ENCODE measurements at regions not wholly inside any gene's neighbourhood (a gene's known extent, or its start where the extent isn't known, plus 50 kb on each side); places are given as distances from the start of the nearest gene placed in this dataset.

DNA sequence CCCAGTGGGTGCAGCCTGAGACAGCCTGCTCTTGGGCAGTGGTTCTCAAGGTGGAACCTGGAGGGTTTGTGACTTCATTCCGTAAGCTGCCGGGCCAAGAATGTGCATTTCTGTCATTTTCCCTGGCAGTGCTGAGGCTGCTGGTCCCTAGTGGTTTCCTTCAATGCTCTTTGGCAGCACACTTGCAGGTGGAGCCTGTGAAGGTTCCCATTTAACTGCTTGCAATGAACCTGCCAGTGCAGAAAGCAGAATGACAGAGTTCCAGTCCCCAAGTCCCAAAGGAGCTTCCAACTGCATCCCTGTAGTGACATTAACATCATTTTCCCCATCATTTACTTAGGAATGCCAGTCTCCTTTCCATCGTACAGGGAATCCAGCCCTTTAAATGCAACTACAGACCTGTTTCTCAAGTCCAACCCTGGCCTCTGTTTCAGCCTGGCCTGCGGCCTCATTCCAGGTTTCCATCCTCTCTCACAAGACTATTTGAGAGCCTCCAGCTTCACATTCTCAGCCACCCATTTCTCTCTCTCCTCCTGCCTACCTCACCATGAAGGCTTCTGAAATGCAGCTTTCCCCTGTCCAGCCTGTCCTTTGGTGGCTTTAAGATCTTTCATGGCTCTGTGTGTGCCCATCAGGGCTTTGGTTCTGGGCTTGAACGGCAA lies 149.7 kb upstream of the GGTLC1 start:
- ChIA-PET CTCF (no interaction called here), POLR2A (ENCODE audit: unreplicated experiment) (no interaction called here)
- BruUV-seq (replicated peaks) = no TSS peak
- H3K4me1 ChIP-seq (replicated peaks; ENCODE audit: insufficient read depth) = peaks cover 56% of the 10 kb centered on the region
- H2AFZ ChIP-seq = peak overlapping the region; percentile 23; the same call in 1 of the 2 replicates
- no peaks in the 10 kb centered on the region for H3K36me3 ChIP-seq (ENCODE audit: low read depth)
- no peak overlapping the region for H3K27ac ChIP-seq
- H4K20me1 ChIP-seq (ENCODE audit: insufficient read depth) = no peaks in the 10 kb centered on the region
- no peaks in the 10 kb centered on the region for H3K79me2 ChIP-seq (ENCODE audit: low read depth)
- intact Hi-C loops (cut with micrococcal nuclease; ENCODE audit: unreplicated experiment) = no loop called here
- no peaks in the 10 kb centered on the region for H3K9me2 ChIP-seq (ENCODE audit: insufficient read depth)
- peaks cover 4% of the 10 kb centered on the region; the same call in 1 of the 2 replicates for H3K9me3 ChIP-seq (ENCODE audit: insufficient read depth, low read depth)
- H3K27me3 ChIP-seq (ENCODE audit: insufficient read depth, low read depth) = no peaks in the 10 kb centered on the region
- TF ChIP-seq CTCF (conservative IDR thresholded peaks at IDR 0.05) (no peak), EZH2 (IDR thresholded peaks at IDR 0.05; ENCODE audit: low read depth) (no peak)
- no peak overlapping the region for H3K4me3 ChIP-seq
- DNase-seq = no peak
- H3F3A ChIP-seq (ENCODE audit: insufficient read depth, low read depth) = peaks cover 24% of the 10 kb centered on the region
- peak overlapping the region; percentile 32; the same call in 1 of the 2 replicates for H3K4me2 ChIP-seq

DNA sequence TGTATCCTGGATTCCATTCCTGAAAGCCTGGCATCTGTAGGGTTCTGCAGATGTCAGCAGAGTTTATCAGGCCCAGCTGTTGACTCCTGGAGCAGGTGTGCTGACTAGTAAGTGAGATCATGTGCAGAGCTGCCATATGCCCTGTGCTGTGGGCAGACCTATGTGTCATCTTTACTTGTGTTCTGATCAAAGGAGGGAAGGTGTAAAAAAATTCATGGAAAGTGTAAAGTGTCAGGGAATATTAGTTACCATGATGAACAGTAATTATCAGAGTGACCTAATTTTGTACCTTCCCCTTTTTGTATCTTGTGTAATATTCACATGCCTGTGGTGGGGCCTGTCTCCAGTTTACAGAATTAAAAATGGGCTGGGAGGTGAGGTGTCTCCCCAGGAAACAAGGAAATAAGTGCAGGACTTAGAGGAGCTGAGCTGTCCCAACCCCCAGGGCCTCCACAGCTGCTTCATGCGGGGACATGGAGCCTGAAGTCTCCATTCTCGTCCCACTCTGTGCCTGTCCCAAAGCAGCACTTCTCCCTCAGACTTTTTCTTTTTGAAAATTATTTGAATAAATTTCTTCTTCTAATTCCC lies 148.2 kb upstream of the GGTLC1 start:
- TF ChIP-seq CTCF (conservative IDR thresholded peaks at IDR 0.05) (no peak), EZH2 (IDR thresholded peaks at IDR 0.05; ENCODE audit: low read depth) (no peak)
- H2AFZ ChIP-seq = no peak overlapping the region
- H3K4me2 ChIP-seq = peak overlapping the region; percentile 20
- no peaks in the 10 kb centered on the region for H3K9me2 ChIP-seq (ENCODE audit: insufficient read depth)
- BruUV-seq (replicated peaks) = no TSS peak
- DNase-seq = peak in 1 of 2 experiments; percentile 76
- no peak overlapping the region for H3K4me3 ChIP-seq
- no peaks in the 10 kb centered on the region for H4K20me1 ChIP-seq (ENCODE audit: insufficient read depth)
- H3F3A ChIP-seq (ENCODE audit: insufficient read depth, low read depth) = peaks cover 40% of the 10 kb centered on the region
- CTCF ChIA-PET = no interaction called here
- H3K9me3 ChIP-seq (ENCODE audit: insufficient read depth, low read depth) = peaks cover 4% of the 10 kb centered on the region; the same call in 1 of the 2 replicates
- no peaks in the 10 kb centered on the region for H3K36me3 ChIP-seq (ENCODE audit: low read depth)
- H3K27ac ChIP-seq = peak overlapping the region; percentile 29
- POLR2A ChIA-PET (ENCODE audit: unreplicated experiment) = no interaction called here
- intact Hi-C loops (cut with micrococcal nuclease; ENCODE audit: unreplicated experiment) = no loop called here
- H3K79me2 ChIP-seq (ENCODE audit: low read depth) = no peaks in the 10 kb centered on the region
- H3K27me3 ChIP-seq (ENCODE audit: insufficient read depth, low read depth) = no peaks in the 10 kb centered on the region
- H3K4me1 ChIP-seq (replicated peaks; ENCODE audit: insufficient read depth) = peaks cover 71% of the 10 kb centered on the region

GRCh38 chr20:24135781-24136180 lies 147.2 kb upstream of the GGTLC1 start:
- CTCF ChIA-PET = no interaction called here

More at GRCh38 chr20:24135781-24136180, 147.2 kb upstream of the GGTLC1 start:
- POLR2A ChIA-PET (ENCODE audit: unreplicated experiment) = no interaction called here
- Histone ChIP-seq H3K9me2 (ENCODE audit: insufficient read depth) (no peaks in the 10 kb centered on the region), H3K36me3 (ENCODE audit: low read depth) (no peaks in the 10 kb centered on the region), H2AFZ (no peak overlapping the region), H3K27ac (no peak overlapping the region), H3K4me2 (0 out of 2 replicates have a peak overlapping the region, but pooled peaks have one; percentile 6), H3F3A (ENCODE audit: insufficient read depth, low read depth) (peaks cover 48% of the 10 kb centered on the region), H3K4me1 (replicated peaks; ENCODE audit: insufficient read depth) (peaks cover 81% of the 10 kb centered on the region), H4K20me1 (ENCODE audit: insufficient read depth) (no peaks in the 10 kb centered on the region), H3K79me2 (ENCODE audit: low read depth) (no peaks in the 10 kb centered on the region), H3K9me3 (ENCODE audit: insufficient read depth, low read depth) (peaks cover 4% of the 10 kb centered on the region; the same call in 1 of the 2 replicates), H3K27me3 (ENCODE audit: insufficient read depth, low read depth) (no peaks in the 10 kb centered on the region), H3K4me3 (no peak overlapping the region)
- intact Hi-C loops (cut with micrococcal nuclease; ENCODE audit: unreplicated experiment) = no loop called here
- no TSS peak for BruUV-seq (replicated peaks)
- TF ChIP-seq EZH2 (IDR thresholded peaks at IDR 0.05; ENCODE audit: low read depth) (no peak), CTCF (conservative IDR thresholded peaks at IDR 0.05) (no peak)
- DNase-seq = no peak
